Fibroblast of mammary gland (primary cell): ENCODE measurements at regions not wholly inside any gene's neighbourhood (a gene's known extent, or its start where the extent isn't known, plus 50 kb on each side); places are given as distances from the start of the nearest gene placed in this dataset.

Experiments used
- DNase-seq: peaks from one replicate; pipeline ENCODE4 v3.0.0-alpha.2; 2010; ENCODE audit warnings: low read depth
- H3K4me3 ChIP-seq: 2 replicates; pipeline ENCODE4 v1.5.1; 2011; ENCODE audit warnings: low read depth, mild to moderate bottlenecking, low read length, moderate library complexity; ENCODE audit not compliant: control insufficient read depth
- TF ChIP-seq, protein P1 (sequence below): conservative IDR thresholded peaks from 2 replicates; pipeline ENCODE4 v1.5.1; 2011; ENCODE audit warnings: low read depth, low read length, inconsistent platforms; ENCODE audit not compliant: control insufficient read depth, insufficient read depth

DNA sequence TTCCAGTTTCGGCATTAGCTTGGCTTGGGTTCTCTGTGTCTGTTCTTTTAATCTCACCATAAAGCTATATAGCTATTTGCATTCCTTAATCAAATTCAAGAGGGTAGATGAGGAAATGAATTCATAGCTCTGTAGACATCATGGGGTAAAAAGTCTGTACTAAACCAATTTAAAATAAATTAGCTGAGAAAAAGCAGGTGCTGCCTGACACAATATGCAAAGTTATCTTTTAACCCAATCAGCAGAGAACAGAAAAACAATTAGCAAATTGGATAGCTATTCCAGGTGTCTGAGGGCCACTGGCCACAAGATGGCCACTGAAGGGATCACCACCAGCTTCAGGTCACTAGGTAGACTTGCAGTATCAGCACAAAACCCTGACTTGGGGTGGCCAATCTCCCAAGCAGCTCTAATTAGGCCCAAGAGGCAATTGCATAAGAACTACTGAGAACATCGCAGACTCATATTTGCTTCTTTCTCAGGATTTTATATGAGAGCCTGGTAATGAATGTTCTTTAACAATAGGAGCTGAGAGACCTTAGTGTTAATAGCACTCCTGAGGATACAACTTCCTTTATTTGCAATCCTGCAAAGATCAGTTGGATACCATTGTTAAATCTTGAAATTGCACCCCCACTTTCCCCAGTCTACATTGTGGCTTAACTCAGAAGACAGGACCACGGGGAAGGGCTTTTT is 494.3 kb downstream of the PDCD6IP start:
- DNase-seq, result no peak
- TF ChIP-seq, protein P1, sequence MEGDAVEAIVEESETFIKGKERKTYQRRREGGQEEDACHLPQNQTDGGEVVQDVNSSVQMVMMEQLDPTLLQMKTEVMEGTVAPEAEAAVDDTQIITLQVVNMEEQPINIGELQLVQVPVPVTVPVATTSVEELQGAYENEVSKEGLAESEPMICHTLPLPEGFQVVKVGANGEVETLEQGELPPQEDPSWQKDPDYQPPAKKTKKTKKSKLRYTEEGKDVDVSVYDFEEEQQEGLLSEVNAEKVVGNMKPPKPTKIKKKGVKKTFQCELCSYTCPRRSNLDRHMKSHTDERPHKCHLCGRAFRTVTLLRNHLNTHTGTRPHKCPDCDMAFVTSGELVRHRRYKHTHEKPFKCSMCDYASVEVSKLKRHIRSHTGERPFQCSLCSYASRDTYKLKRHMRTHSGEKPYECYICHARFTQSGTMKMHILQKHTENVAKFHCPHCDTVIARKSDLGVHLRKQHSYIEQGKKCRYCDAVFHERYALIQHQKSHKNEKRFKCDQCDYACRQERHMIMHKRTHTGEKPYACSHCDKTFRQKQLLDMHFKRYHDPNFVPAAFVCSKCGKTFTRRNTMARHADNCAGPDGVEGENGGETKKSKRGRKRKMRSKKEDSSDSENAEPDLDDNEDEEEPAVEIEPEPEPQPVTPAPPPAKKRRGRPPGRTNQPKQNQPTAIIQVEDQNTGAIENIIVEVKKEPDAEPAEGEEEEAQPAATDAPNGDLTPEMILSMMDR, result no peak
- H3K4me3 ChIP-seq, result no peak overlapping the region

DNA sequence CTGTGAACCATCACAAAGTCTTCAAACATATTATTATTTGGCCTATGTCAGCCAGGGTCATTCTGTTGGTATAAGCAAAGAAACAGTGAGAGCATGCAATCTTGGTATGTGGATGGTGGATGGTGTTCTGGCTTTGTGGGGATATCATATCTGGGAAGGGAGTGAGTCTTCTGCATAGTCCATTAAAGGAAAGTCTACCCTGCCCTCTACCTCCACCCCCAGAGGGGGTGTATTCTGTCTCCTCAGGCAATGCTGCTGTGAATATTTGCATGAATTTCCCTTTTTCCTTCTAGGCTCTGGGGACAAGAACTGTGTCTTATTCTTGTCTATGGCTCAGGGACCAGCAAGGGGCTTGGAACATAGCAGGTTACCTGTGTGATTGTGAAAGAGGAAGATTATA is 495.8 kb downstream of the PDCD6IP start:
- TF ChIP-seq, protein P1, result no peak
- no peak for DNase-seq
- no peak overlapping the region for H3K4me3 ChIP-seq

DNA sequence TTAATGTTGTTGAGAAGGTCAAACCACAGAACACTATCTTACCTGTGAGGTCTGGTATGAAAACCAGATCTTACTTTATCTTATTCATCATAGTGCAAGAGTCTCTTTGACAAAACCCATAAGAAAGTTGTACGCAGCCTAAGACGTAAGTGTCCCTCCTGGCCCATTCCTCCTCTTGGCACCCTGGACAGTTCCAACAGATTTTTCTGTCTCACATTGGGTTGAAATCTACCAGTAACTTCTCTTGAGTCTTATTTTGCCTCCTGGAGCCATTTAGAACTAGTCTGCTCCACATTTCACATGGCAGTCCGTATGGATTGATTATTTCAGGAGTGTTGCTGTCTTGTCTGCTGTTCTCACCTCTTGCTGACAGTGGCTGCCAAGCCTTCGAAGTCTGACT is 498.4 kb downstream of the PDCD6IP start:
- TF ChIP-seq, protein P1, result no peak
- H3K4me3 ChIP-seq, result no peak overlapping the region
- no peak for DNase-seq

DNA sequence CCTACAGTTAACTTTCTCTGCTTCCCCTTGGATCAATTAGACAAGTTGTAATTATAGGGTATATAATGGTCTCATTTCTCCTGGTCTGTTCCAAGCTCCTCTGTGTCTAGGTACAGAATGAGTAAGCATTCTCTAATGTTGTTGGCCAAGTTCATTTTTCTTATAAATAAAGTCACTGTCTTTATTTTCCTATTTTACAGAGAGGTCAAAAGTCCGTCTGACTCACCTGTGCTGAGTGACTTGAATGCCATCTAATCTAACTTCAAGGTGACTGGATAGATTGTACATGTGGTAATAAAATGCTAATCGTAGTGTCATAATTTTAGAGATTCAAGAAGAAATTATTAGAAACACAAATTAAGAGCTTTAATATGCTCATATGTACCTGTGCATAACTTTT is 500.2 kb downstream of the PDCD6IP start:
- no peak for DNase-seq
- H3K4me3 ChIP-seq, result no peak overlapping the region
- TF ChIP-seq, protein P1, result no peak

DNA sequence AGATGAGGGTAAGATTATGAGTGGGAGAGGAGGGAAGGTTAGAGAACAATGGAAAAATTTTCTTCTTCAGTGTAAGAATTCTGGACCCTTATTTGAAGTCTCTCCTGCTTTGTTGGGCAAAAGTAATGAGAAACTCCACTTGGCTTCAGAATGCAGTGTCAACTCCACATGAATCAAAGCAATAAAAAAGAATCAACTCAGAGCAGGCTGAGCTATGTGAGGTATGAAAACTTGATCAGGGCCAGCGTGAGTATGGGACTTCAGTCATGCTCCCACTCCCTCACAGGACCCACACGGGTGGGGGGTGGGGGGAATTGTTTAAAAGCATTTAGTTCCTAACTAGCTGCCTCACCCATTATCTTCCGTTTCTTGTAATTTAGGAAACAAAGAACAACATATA is 502.2 kb downstream of the PDCD6IP start:
- DNase-seq, result no peak
- H3K4me3 ChIP-seq, result no peak overlapping the region
- TF ChIP-seq, protein P1, result no peak

DNA sequence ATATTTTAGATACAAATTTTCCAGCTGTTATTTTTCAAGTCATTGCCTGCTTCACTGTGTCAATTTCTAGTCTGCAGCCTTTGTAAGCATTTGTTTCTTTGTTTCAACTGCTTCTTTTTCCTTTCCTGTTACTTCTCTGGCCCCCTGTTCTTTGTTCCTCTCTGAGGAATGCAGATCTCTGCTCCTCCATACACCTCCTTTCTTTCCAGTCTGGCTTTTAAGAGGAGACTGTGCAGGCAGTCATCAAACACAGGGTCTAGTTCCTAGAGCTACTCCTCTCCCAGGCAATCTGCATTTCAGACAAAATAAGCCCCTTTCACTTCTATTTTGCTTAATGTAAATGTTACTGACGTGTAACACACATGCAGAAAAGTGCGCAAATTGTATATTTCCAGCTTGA is 502.9 kb downstream of the PDCD6IP start:
- no peak for DNase-seq
- no peak overlapping the region for H3K4me3 ChIP-seq
- TF ChIP-seq, protein P1, result no peak

DNA sequence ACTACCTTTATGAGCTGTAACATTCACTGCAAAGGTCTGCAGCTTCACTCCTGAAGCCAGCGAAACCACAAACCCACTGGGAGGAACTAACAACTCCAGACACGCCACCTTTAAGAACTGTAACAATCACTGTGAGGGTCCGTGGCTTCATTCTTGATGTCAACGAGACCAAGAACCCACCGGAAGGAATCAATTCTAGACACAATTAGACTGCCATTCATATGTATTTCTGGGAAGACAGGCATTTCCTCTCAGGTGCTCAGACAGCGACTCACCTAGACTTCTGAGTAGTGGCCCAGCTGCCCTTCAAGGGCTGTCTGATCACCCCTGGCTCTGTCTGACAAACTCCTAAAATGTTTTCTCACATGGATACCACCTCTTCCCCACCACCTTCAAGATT is 506.8 kb downstream of the PDCD6IP start:
- H3K4me3 ChIP-seq, result no peak overlapping the region
- no peak for DNase-seq
- TF ChIP-seq, protein P1, result no peak
